OCI-LY1 (cell line): ENCODE measurements at regions not wholly inside any gene's neighbourhood (a gene's known extent, or its start where the extent isn't known, plus 50 kb on each side); places are given as distances from the start of the nearest gene placed in this dataset.

ENCODE experiments used
- H2AFZ ChIP-seq: fragments of 200-600 bp; sonication (generic), shearing (Covaris generic); 2 replicates; pipeline ENCODE4 v1.6.0; 2014; ENCODE audit warnings: antibody characterized with exemption, mild to moderate bottlenecking, low read length
- H3F3A ChIP-seq: fragments of 200-600 bp; sonication (generic), shearing (Covaris generic); 2 replicates; pipeline ENCODE4 v1.6.0; 2014; ENCODE audit warnings: mild to moderate bottlenecking, antibody characterized with exemption, low read length, moderate library complexity; ENCODE audit not compliant: insufficient read depth
- H3K27ac ChIP-seq: fragments of 200-600 bp; sonication (generic); 2 replicates; pipeline ENCODE4 v1.5.1; 2014; ENCODE audit warnings: low read length, mixed run types, mild to moderate bottlenecking, low read depth; ENCODE audit not compliant: poor library complexity, severe bottlenecking
- H3K27me3 ChIP-seq: fragments of 200-600 bp; sonication (generic); 2 replicates; pipeline ENCODE4 v1.6.0; 2014; ENCODE audit warnings: antibody characterized with exemption, mild to moderate bottlenecking, low read length, moderate library complexity; ENCODE audit not compliant: insufficient read depth
- H3K36me3 ChIP-seq: fragments of 200-600 bp; sonication (generic); 2 replicates; pipeline ENCODE4 v1.6.1; 2014; ENCODE audit warnings: mild to moderate bottlenecking, antibody characterized with exemption, low read length, moderate library complexity, mixed read lengths; ENCODE audit not compliant: insufficient read depth
- H3K4me1 ChIP-seq: fragments of 200-600 bp; sonication (generic); 2 replicates; pipeline ENCODE4 v1.5.1; 2014; ENCODE audit warnings: mild to moderate bottlenecking, low read length, moderate library complexity; ENCODE audit not compliant: insufficient read depth, severe bottlenecking
- H3K4me2 ChIP-seq: fragments of 200-600 bp; sonication (generic), shearing (Covaris generic); 2 replicates; pipeline ENCODE4 v1.6.1; 2014; ENCODE audit warnings: low read length
- H3K4me3 ChIP-seq: fragments of 200-600 bp; sonication (generic); 2 replicates; pipeline ENCODE4 v1.5.1; 2014; ENCODE audit warnings: low read length, low read depth, mild to moderate bottlenecking, mixed read lengths; ENCODE audit not compliant: poor library complexity, severe bottlenecking
- H3K79me2 ChIP-seq: fragments of 200-600 bp; shearing (Covaris generic); 2 replicates; pipeline ENCODE4 v1.6.1; 2016; ENCODE audit warnings: mixed run types, low read length, mixed read lengths; ENCODE audit not compliant: insufficient read depth
- H3K9ac ChIP-seq: fragments of 200-600 bp; sonication (generic), shearing (Covaris generic); 2 replicates; pipeline ENCODE4 v1.6.1; 2014; ENCODE audit warnings: mild to moderate bottlenecking, low read length, mixed read lengths
- H3K9me2 ChIP-seq: fragments of 200-600 bp; sonication (generic), shearing (Covaris generic); 2 replicates; pipeline ENCODE4 v1.6.1; 2014; ENCODE audit warnings: low read depth, mild to moderate bottlenecking, low read length, mixed read lengths
- H3K9me3 ChIP-seq: fragments of 200-600 bp; shearing (Covaris generic); 2 replicates; pipeline ENCODE4 v1.6.1; 2014; ENCODE audit warnings: low read length, mixed read lengths
- H4K20me1 ChIP-seq: fragments of 200-600 bp; sonication (generic), shearing (Covaris generic); 2 replicates; pipeline ENCODE4 v1.6.0; 2016; ENCODE audit warnings: mild to moderate bottlenecking, low read length; ENCODE audit not compliant: insufficient read depth
- EZH2 ChIP-seq: fragments of 200-600 bp; sonication (generic), shearing (Covaris generic); IDR thresholded peaks from 2 replicates; pipeline ENCODE4 v1.8.0; 2017; ENCODE audit warnings: borderline replicate concordance, mixed run types, mild to moderate bottlenecking, antibody characterized with exemption, low read length, moderate library complexity, mixed read lengths
- TF ChIP-seq, protein P1 (sequence below): fragments of 200-600 bp; sonication (generic), shearing (Covaris generic); IDR thresholded peaks from 2 replicates; pipeline ENCODE4 v1.5.1; 2017; ENCODE audit warnings: mild to moderate bottlenecking, antibody characterized with exemption, low read length, moderate library complexity, mixed read lengths

DNA sequence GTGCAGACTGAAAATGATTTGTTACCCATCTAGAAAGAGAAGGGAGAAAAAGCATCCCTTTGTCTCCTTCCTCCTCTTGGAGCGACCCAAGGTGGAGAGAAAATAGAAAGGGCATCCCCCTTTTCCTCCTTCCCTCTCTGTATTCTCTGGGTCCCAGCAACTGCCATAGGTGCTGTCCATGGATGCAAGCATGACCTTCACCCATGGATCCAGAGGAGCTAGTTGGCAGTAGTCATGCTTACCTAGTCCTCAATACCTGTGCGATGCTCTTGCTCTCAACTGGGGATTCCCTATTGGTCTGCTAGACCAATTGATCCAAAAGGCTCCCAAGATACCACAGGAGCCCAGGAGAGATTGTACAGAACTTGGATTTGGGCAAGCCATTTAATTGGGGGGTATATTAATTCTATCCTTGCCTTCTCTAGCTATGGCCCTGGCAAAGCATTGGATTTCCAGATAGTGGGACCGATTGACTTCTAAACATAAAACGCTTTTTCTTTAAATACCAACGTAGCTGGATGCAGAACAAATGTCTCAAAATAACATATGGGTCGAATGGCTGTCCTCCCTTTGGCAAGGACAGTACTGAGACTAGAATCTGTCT, 547.8 kb upstream of the IGFBP3 start:
- Histone ChIP-seq H2AFZ (no peak overlapping the region), H3K9me3 (peaks cover 23% of the 10 kb centered on the region), H3K36me3 (no peaks in the 10 kb centered on the region), H4K20me1 (no peaks in the 10 kb centered on the region), H3K27ac (no peak overlapping the region), H3K4me1 (no peaks in the 10 kb centered on the region), H3K79me2 (no peaks in the 10 kb centered on the region), H3K9ac (no peak overlapping the region), H3K4me2 (no peak overlapping the region), H3K27me3 (no peaks in the 10 kb centered on the region), H3K4me3 (no peak overlapping the region), H3K9me2 (no peaks in the 10 kb centered on the region), H3F3A (no peaks in the 10 kb centered on the region)
- TF ChIP-seq EZH2, result no peak
- TF ChIP-seq, protein P1, sequence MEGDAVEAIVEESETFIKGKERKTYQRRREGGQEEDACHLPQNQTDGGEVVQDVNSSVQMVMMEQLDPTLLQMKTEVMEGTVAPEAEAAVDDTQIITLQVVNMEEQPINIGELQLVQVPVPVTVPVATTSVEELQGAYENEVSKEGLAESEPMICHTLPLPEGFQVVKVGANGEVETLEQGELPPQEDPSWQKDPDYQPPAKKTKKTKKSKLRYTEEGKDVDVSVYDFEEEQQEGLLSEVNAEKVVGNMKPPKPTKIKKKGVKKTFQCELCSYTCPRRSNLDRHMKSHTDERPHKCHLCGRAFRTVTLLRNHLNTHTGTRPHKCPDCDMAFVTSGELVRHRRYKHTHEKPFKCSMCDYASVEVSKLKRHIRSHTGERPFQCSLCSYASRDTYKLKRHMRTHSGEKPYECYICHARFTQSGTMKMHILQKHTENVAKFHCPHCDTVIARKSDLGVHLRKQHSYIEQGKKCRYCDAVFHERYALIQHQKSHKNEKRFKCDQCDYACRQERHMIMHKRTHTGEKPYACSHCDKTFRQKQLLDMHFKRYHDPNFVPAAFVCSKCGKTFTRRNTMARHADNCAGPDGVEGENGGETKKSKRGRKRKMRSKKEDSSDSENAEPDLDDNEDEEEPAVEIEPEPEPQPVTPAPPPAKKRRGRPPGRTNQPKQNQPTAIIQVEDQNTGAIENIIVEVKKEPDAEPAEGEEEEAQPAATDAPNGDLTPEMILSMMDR, result no peak

DNA sequence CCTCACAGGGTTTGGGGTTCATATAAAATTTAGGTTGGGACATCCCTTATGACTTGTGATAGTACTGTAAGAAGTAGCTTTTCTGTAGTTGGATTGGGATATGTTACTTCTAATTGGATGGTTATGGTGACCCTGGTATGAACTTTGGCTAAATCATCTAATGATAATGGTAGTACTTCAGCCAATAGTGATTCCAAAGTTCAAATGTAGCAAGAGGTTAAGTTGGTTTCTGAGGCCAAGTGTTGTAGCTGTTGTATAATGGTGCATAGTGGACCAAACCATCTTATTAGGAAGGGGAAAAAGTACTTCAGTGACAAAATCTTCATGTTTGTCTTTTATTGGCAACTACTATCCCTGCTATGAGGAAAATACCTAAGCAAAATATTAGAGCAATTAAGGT, 542.1 kb upstream of the IGFBP3 start:
- Histone ChIP-seq H3K4me1 (no peaks in the 10 kb centered on the region), H3K79me2 (no peaks in the 10 kb centered on the region), H3K9me3 (peaks cover 8% of the 10 kb centered on the region; the same call in 1 of the 2 replicates), H3K4me2 (no peak overlapping the region), H3K9ac (no peak overlapping the region), H3K9me2 (no peaks in the 10 kb centered on the region), H3K4me3 (no peak overlapping the region), H3K27me3 (no peaks in the 10 kb centered on the region), H2AFZ (no peak overlapping the region), H3F3A (no peaks in the 10 kb centered on the region), H3K36me3 (no peaks in the 10 kb centered on the region), H4K20me1 (no peaks in the 10 kb centered on the region), H3K27ac (no peak overlapping the region)
- TF ChIP-seq, protein P1, result no peak
- no peak for TF ChIP-seq EZH2

DNA sequence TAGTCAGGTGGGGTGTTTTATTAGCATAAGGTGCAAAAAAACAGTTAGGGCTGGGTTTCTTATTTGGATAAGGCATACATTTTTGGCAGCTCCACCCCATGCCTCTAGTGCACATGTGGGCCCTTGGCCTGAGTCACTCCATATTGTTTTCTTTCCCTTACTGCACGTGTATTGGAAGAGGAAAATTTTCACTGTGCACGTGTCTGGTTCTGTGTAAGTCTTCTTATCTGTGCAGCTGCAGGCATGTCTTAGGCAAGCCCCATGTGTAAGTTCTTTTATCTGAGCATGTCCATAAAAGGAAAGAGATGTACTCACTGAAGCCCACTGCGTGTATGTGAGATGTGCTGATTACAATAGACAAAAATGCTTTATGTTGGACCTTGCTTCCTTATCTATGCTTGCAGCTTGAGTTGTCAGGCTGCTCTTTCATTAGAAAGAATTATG, 540.3 kb upstream of the IGFBP3 start:
- Histone ChIP-seq H3K79me2 (no peaks in the 10 kb centered on the region), H3K36me3 (no peaks in the 10 kb centered on the region), H3K4me3 (no peak overlapping the region), H3F3A (no peaks in the 10 kb centered on the region), H3K9me3 (no peaks in the 10 kb centered on the region; the same call in 1 of the 2 replicates), H3K27ac (no peak overlapping the region), H4K20me1 (no peaks in the 10 kb centered on the region), H3K9me2 (no peaks in the 10 kb centered on the region), H3K4me1 (no peaks in the 10 kb centered on the region), H2AFZ (no peak overlapping the region), H3K4me2 (no peak overlapping the region), H3K9ac (no peak overlapping the region), H3K27me3 (no peaks in the 10 kb centered on the region)
- TF ChIP-seq, protein P1, result no peak
- no peak for TF ChIP-seq EZH2
